ENCODE measurements at regions not wholly inside any gene's neighbourhood (a gene's known extent, or its start where the extent isn't known, plus 50 kb on each side); places are given as distances from the start of the nearest gene placed in this dataset.

- TF ChIP-seq ZNF577 (CRISPR knock-in tag; IDR thresholded peaks at IDR 0.05; ENCODE audit: borderline replicate concordance, low read depth) (peak; percentile 81), ZNF124 (CRISPR knock-in tag; IDR thresholded peaks at IDR 0.05) (no peak; the same call in 1 of the 2 replicates), CREBL2 (CRISPR knock-in tag; IDR thresholded peaks at IDR 0.05; ENCODE audit: borderline replicate concordance) (no peak), HNF1A (IDR thresholded peaks at IDR 0.05; ENCODE audit: low read depth) (peak; percentile 100), HNF1A (CRISPR knock-in tag; IDR thresholded peaks at IDR 0.05; ENCODE audit: borderline replicate concordance) (peak; percentile 99), WIZ (CRISPR knock-in tag; IDR thresholded peaks at IDR 0.05) (no peak), ZNF207 (IDR thresholded peaks at IDR 0.05; ENCODE audit: borderline replicate concordance) (no peak), RORA (CRISPR knock-in tag; IDR thresholded peaks at IDR 0.05) (0 out of 2 replicates have a peak, but pooled peaks have one; percentile 94), ZUFSP (CRISPR knock-in tag; IDR thresholded peaks at IDR 0.05; ENCODE audit: borderline replicate concordance) (peak; percentile 76; the same call in 1 of the 2 replicates), GATAD1 (CRISPR knock-in tag; IDR thresholded peaks at IDR 0.05) (peak; percentile 67), ZNF432 (CRISPR knock-in tag; IDR thresholded peaks at IDR 0.05; ENCODE audit: borderline replicate concordance) (no peak), TCF7 (IDR thresholded peaks at IDR 0.05; ENCODE audit: low read depth) (peak; percentile 75), SKIL (CRISPR knock-in tag; IDR thresholded peaks at IDR 0.05; ENCODE audit: borderline replicate concordance) (peak; percentile 88), REXO4 (CRISPR knock-in tag; IDR thresholded peaks at IDR 0.05; ENCODE audit: borderline replicate concordance) (no peak), KDM4B (CRISPR knock-in tag; IDR thresholded peaks at IDR 0.05) (peak; percentile 79; the same call in 1 of the 2 replicates), MAF1 (CRISPR knock-in tag; IDR thresholded peaks at IDR 0.05; ENCODE audit: borderline replicate concordance) (no peak; the same call in 1 of the 2 replicates), SALL1 (CRISPR knock-in tag; IDR thresholded peaks at IDR 0.05) (peak; percentile 97), NFRKB (IDR thresholded peaks at IDR 0.05) (no peak), ZNF800 (CRISPR knock-in tag; IDR thresholded peaks at IDR 0.05) (no peak)
These were observed 93.8 kb downstream of the FOXA2 start (continued) for GRCh38 chr20:22490287-22491193.

Measured in HepG2 (cell line).